C4-2B (cell line): ENCODE measurements at regions not wholly inside any gene's neighbourhood (a gene's known extent, or its start where the extent isn't known, plus 50 kb on each side); places are given as distances from the start of the nearest gene placed in this dataset.

Source experiments
- ZFX ChIP-seq: fragments of 450-650 bp; IDR thresholded peaks from 2 replicates; pipeline ENCODE4 v1.6.1; 2017
- TF ChIP-seq, protein P1 (sequence below): fragments of 450-650 bp; conservative IDR thresholded peaks from 2 replicates; pipeline ENCODE4 v1.5.1; 2017; ENCODE audit warnings: mild to moderate bottlenecking

- TF ChIP-seq, protein P1, sequence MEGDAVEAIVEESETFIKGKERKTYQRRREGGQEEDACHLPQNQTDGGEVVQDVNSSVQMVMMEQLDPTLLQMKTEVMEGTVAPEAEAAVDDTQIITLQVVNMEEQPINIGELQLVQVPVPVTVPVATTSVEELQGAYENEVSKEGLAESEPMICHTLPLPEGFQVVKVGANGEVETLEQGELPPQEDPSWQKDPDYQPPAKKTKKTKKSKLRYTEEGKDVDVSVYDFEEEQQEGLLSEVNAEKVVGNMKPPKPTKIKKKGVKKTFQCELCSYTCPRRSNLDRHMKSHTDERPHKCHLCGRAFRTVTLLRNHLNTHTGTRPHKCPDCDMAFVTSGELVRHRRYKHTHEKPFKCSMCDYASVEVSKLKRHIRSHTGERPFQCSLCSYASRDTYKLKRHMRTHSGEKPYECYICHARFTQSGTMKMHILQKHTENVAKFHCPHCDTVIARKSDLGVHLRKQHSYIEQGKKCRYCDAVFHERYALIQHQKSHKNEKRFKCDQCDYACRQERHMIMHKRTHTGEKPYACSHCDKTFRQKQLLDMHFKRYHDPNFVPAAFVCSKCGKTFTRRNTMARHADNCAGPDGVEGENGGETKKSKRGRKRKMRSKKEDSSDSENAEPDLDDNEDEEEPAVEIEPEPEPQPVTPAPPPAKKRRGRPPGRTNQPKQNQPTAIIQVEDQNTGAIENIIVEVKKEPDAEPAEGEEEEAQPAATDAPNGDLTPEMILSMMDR: no peak
- TF ChIP-seq ZFX: no peak
Measured at GRCh38 chr15:91769476-91769875, 84.0 kb upstream of the SLCO3A1 start.
